ENCODE measurements at regions not wholly inside any gene's neighbourhood (a gene's known extent, or its start where the extent isn't known, plus 50 kb on each side); places are given as distances from the start of the nearest gene placed in this dataset.

- H3K4me1 ChIP-seq (ENCODE audit: insufficient read depth, low read length, severe bottlenecking): no peaks in the 10 kb centered on the region
- H3K36me3 ChIP-seq (ENCODE audit: insufficient read depth, low read length): no peaks in the 10 kb centered on the region
- no peak overlapping the region for H3K9ac ChIP-seq (ENCODE audit: low read length)
- H3K4me3 ChIP-seq (ENCODE audit: low read depth, low read length, poor library complexity, severe bottlenecking): no peak overlapping the region
- no peak overlapping the region for H2AFZ ChIP-seq (ENCODE audit: low read length)
- H3K9me2 ChIP-seq (ENCODE audit: low read depth, low read length): no peaks in the 10 kb centered on the region
- no peaks in the 10 kb centered on the region for H3K9me3 ChIP-seq (ENCODE audit: low read length)
- no peaks in the 10 kb centered on the region for H3K79me2 ChIP-seq (ENCODE audit: insufficient read depth, low read length)
- no peaks in the 10 kb centered on the region for H4K20me1 ChIP-seq (ENCODE audit: insufficient read depth, low read length)
- H3K27me3 ChIP-seq (ENCODE audit: insufficient read depth, low read length): no peaks in the 10 kb centered on the region
- no peak overlapping the region for H3K27ac ChIP-seq (ENCODE audit: low read depth, low read length, poor library complexity, severe bottlenecking)
- TF ChIP-seq CTCF (IDR thresholded peaks at IDR 0.05; ENCODE audit: low read length) (no peak), EZH2 (IDR thresholded peaks at IDR 0.05; ENCODE audit: borderline replicate concordance, low read length) (no peak)
- H3F3A ChIP-seq (ENCODE audit: insufficient read depth, low read length): no peaks in the 10 kb centered on the region
- H3K4me2 ChIP-seq (ENCODE audit: low read length): no peak overlapping the region
These were observed 311.0 kb upstream of the PROX1 start for GRCh38 chr1:213676736-213677135.

GRCh38 chr1:213678348-213678747 is 309.4 kb upstream of the PROX1 start:
- Histone ChIP-seq H3K27ac (ENCODE audit: low read depth, low read length, poor library complexity, severe bottlenecking) (no peak overlapping the region), H3K79me2 (ENCODE audit: insufficient read depth, low read length) (no peaks in the 10 kb centered on the region), H2AFZ (ENCODE audit: low read length) (no peak overlapping the region), H3K9ac (ENCODE audit: low read length) (no peak overlapping the region), H3K4me2 (ENCODE audit: low read length) (no peak overlapping the region), H3F3A (ENCODE audit: insufficient read depth, low read length) (no peaks in the 10 kb centered on the region), H3K4me3 (ENCODE audit: low read depth, low read length, poor library complexity, severe bottlenecking) (no peak overlapping the region), H3K27me3 (ENCODE audit: insufficient read depth, low read length) (no peaks in the 10 kb centered on the region), H3K4me1 (ENCODE audit: insufficient read depth, low read length, severe bottlenecking) (no peaks in the 10 kb centered on the region), H3K9me2 (ENCODE audit: low read depth, low read length) (no peaks in the 10 kb centered on the region), H3K9me3 (ENCODE audit: low read length) (no peaks in the 10 kb centered on the region), H4K20me1 (ENCODE audit: insufficient read depth, low read length) (no peaks in the 10 kb centered on the region), H3K36me3 (ENCODE audit: insufficient read depth, low read length) (no peaks in the 10 kb centered on the region)
- no peak for TF ChIP-seq CTCF (IDR thresholded peaks at IDR 0.05; ENCODE audit: low read length)
- TF ChIP-seq EZH2 (IDR thresholded peaks at IDR 0.05; ENCODE audit: borderline replicate concordance, low read length): no peak

- Histone ChIP-seq H3F3A (ENCODE audit: insufficient read depth, low read length) (no peaks in the 10 kb centered on the region), H3K4me3 (ENCODE audit: low read depth, low read length, poor library complexity, severe bottlenecking) (no peak overlapping the region), H3K27me3 (ENCODE audit: insufficient read depth, low read length) (no peaks in the 10 kb centered on the region), H3K4me1 (ENCODE audit: insufficient read depth, low read length, severe bottlenecking) (no peaks in the 10 kb centered on the region), H3K36me3 (ENCODE audit: insufficient read depth, low read length) (no peaks in the 10 kb centered on the region), H3K27ac (ENCODE audit: low read depth, low read length, poor library complexity, severe bottlenecking) (no peak overlapping the region), H3K79me2 (ENCODE audit: insufficient read depth, low read length) (no peaks in the 10 kb centered on the region), H2AFZ (ENCODE audit: low read length) (no peak overlapping the region), H3K9me2 (ENCODE audit: low read depth, low read length) (no peaks in the 10 kb centered on the region), H3K9me3 (ENCODE audit: low read length) (no peaks in the 10 kb centered on the region), H3K4me2 (ENCODE audit: low read length) (no peak overlapping the region), H3K9ac (ENCODE audit: low read length) (no peak overlapping the region), H4K20me1 (ENCODE audit: insufficient read depth, low read length) (no peaks in the 10 kb centered on the region)
- TF ChIP-seq CTCF (IDR thresholded peaks at IDR 0.05; ENCODE audit: low read length) (no peak), EZH2 (IDR thresholded peaks at IDR 0.05; ENCODE audit: borderline replicate concordance, low read length) (no peak)
These were observed 309.0 kb upstream of the PROX1 start for GRCh38 chr1:213678753-213679152.

All from OCI-LY1 (cell line).